HG03060 (cell line): ENCODE measurements at regions not wholly inside any gene's neighbourhood (a gene's known extent, or its start where the extent isn't known, plus 50 kb on each side); places are given as distances from the start of the nearest gene placed in this dataset.
"Not testable (repeated sequence)": the region's sequence is repeated elsewhere in the genome, so short reads cannot be mapped to it uniquely, and the experiment has no call there.

Experiments
- ATAC-seq: cut with Tn5 transposase; IDR thresholded peaks from one replicate; pipeline ENCODE4 v1.9.1; 2021; ENCODE audit warnings: low read depth, moderate number of reproducible peaks; ENCODE audit not compliant: unreplicated experiment

DNA sequence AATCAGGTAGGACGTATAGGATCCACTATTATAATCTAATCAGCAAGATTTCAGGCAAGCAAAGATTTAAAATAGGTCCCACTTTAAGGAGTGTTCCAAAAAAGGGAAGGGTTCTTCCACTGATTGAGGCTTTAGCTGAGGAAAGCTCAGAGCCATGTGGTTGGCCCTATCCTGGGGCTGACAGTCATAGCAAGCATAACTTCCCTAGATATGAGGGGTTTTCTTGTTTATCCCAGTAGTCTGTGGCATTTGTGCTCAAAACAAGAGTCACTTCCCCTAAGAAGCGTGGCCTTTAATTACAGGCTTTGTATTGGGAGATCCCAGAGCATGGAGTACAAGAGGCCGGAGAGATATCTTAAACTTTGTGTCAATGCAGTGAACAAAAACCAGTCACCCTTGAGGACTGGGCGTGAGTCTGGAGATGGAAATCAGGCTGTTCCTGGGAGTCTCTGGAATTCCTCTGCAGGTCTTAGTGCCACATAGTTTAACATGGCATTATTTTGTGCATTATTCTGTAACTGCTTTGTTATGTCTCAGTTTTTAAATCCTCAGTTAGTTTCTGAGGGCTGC is 136.9 kb upstream of the FBXO11 start:
- ATAC-seq: no peak

- ATAC-seq: no peak
Measured at GRCh38 chr2:48043746-48044145, 137.4 kb upstream of the FBXO11 start.

DNA sequence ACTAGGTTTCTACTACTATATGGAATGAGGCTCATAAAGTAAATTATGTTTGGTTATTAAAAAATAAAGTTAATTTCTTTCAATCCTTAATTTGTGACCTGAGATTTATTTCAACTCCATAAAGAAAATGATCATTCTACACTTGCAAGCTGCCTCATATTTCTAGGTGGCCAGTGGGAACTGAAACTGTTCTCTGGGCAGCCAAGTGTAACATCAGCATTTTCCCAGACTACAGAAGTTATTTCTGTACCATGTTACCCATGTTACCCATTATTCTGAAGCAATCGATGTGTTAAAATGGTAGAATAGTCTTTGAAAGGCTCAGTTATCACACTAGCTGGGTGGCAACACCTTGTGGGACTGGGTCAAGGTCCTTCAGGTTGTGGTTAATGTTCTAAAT is 139.3 kb upstream of the FBXO11 start:
- no peak for ATAC-seq

GRCh38 chr2:48048476-48049171 is 142.3 kb upstream of the FBXO11 start:
- no peak for ATAC-seq

- no peak for ATAC-seq
Measured at GRCh38 chr2:48049371-48049770, 143.1 kb upstream of the FBXO11 start.

GRCh38 chr2:48050711-48051110 is 144.4 kb upstream of the FBXO11 start:
- no peak for ATAC-seq

GRCh38 chr2:48059975-48060374 is 153.7 kb upstream of the FBXO11 start:
- ATAC-seq: no peak

- not testable (repeated sequence) for ATAC-seq
Measured at GRCh38 chr2:48061656-48062055, 155.4 kb upstream of the FBXO11 start.

- no peak for ATAC-seq
Measured at GRCh38 chr2:48065096-48065495, 158.8 kb upstream of the FBXO11 start.

DNA sequence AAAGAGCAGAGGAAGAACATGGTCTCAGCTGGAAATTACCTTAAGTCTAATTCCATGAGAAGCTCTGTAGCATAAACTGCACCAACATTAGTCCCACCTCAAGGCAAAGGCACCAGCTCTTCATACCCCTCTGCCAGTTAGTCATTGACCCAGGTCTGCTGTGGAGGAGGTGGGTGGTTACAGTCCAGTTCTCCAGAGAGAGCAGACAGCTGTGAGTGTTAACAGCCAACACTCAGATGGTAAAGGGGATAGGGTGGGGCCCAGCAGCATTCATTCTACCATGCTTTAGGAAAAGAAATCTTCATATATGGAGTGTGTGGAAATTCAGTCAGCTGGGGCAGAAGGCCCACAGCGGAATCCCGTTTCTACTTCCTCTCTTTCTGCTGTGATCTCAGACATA is 159.7 kb upstream of the FBXO11 start:
- ATAC-seq: no peak

DNA sequence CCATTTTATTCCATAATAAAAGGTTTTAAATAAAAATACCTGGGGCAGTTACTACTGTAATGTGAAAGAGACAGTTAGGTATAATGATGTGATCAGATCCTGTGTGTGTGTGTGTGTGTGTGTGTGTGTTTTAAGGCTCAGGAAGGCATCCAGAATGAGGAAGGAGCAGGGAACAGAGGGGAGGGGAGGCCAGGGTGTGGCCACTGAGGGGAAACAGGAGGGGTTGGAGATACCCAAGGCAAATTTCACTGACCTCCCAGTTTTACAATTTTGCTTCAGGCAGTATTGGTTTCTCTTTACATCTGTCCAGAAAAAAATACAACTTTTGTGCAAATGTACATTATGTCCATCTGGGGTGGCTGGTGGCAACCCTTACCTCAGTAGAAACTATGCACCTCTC is 163.5 kb upstream of the FBXO11 start:
- no peak for ATAC-seq

- no peak for ATAC-seq
Measured at GRCh38 chr2:48070415-48070814, 164.1 kb upstream of the FBXO11 start.

DNA sequence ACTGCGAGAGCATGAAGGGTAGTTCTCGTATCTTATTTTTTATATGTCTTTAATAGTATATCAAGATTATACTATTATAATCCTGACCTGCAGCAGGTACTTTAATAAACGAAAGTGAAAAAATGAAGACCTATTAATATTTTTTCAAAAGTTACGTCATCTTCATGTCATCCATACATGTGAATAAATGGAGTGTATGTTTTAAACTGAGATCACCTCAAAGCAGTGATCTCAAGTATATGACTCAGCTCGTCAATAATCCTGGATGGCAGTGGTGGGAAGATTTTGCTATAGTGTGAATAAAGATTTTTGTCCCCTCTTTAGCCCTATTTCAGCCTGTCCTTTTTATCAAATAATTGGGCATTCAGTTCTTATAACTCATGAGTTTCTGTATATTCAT is 166.3 kb upstream of the FBXO11 start:
- no peak for ATAC-seq

DNA sequence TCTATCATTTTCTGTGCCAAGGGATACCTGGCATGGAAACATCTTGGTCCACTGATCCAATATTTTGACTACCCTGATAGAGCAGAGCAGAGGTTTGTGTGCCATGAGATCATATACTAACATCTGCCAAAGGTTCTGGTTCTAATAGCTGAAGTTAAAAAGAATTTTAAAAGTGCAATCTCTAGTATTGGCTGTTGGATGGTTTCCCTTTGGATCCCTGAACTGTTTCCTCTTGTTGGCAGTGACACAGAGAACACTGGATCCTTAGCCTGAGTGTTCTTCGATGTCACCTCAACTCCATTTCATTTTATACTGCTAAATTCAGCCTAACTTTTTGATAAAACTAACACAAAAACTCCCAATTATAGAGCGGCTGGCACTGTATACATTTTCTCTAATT is 169.3 kb upstream of the FBXO11 start:
- ATAC-seq: no peak

- ATAC-seq: no peak
Measured at GRCh38 chr2:48080534-48081316, 174.4 kb upstream of the FBXO11 start.

DNA sequence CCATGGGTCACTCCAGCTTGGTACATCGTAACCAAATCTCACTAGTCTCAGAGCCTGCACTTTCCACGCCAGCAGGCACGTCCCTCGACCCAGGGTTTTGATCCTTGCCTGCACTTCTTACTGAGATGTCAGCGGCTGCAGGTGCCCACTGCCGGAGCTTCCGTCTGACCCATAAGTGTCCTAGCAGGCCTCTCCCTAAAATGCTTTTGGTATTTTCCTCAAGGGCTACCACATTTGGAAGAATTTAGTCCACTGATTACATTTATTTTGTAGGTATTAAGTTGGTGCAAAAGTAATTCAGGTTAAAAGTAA is 175.0 kb upstream of the FBXO11 start:
- ATAC-seq: no peak

GRCh38 chr2:48085888-48086287 is 179.6 kb upstream of the FBXO11 start:
- no peak for ATAC-seq

GRCh38 chr2:48088994-48089393 is 182.7 kb upstream of the FBXO11 start:
- ATAC-seq: no peak

DNA sequence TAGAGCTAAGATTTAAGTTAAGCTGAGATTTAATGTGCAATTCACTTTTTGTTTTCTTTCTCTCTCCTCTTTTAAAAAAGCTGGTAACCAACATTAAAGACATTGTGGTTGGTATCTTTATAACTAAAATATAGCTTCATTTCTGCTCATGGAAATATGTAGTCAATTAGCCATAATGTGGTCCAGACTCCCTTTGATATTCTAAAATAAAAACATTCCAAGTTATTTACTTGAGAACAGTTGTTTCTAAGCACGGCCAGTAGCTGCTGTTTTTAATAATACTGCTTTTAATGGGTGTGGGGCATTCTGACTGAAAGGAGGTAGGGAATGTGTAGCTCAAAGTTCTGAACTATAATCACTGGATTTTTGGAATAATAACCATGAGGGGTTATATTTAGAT is 183.3 kb upstream of the FBXO11 start:
- no peak for ATAC-seq

DNA sequence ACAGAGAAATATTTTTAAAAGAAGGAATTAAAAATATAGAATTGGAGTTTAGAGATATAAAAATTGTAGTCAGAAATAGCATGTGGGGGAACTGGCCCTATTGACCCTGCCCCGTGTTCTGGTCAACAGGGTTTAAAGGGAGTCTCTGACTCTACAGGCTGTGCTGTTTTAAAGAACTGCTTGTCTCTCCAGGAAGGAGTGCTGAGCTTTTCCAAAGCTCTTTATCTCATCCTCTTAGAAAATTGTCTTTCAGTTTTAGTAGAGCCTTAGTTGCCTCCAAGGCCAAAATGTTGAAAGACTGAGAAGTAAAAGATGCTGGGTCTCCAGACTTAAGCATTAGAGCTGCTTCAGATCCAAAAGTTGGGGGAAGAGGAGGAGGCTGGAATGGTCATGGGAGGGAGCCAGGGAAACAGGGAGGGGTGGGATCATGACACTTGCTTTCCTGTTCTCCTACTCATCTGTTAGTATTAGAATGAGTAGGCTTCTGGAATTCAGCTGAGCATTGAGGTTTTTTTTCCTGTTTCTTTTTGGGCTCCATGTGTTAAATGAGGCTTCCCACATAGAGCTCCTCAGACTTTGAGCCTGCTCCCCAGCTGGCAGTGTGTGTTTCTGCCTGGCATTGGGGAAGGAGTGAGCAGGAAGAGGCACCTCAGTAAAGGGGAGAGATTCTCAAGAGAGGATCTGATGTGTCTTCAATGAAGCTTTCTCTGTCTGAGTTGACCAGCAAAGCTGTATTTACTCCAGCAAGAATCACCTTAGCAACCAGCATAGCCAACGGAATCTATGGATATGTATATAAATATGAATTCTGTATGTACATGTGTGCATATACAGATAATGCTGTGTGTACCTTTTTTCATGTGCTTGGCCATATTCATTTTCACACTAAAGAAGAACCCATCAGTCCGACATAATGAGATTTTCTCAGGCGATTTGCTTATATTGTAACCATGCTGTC is 186.8 kb upstream of the FBXO11 start:
- ATAC-seq: no peak

DNA sequence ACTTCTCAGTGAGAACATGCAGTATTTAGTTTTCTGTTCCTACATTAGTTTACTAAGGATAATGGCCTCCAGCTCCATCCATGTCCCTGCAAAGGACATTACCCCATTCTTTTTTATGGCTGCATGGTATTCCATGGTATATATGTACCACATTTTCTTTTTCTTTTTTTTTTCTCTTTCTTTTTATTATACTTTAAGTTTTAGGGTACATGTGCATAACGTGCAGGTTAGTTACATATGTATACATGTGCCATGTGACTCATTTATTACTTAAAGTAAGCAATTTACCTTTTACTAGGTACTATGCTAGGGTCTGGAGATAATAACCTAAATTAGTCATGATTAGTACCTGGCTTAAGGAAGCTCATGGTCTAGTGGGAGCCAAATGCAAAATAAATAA is 190.5 kb upstream of the FBXO11 start:
- ATAC-seq: not testable (repeated sequence)
